ENCODE measurements at regions not wholly inside any gene's neighbourhood (a gene's known extent, or its start where the extent isn't known, plus 50 kb on each side); places are given as distances from the start of the nearest gene placed in this dataset.
"Not testable (repeated sequence)": the region's sequence is repeated elsewhere in the genome, so short reads cannot be mapped to it uniquely, and the experiment has no call there.

- no peak for DNase-seq
These were observed 185.6 kb downstream of the INSC start for GRCh38 chr11:15300341-15300740.

GRCh38 chr11:15307619-15308024 lies 192.9 kb downstream of the INSC start:
- no peak for DNase-seq

- DNase-seq: no peak
These were observed 194.1 kb downstream of the INSC start for GRCh38 chr11:15308840-15309239.

- no peak for DNase-seq
These were observed 194.6 kb downstream of the INSC start for GRCh38 chr11:15309296-15309695.

GRCh38 chr11:15313862-15314261 lies 199.1 kb downstream of the INSC start:
- DNase-seq: no peak

- DNase-seq: no peak
These were observed 204.1 kb downstream of the INSC start for GRCh38 chr11:15318814-15319213.

GRCh38 chr11:15326520-15326919 lies 211.8 kb downstream of the INSC start:
- DNase-seq: no peak

- DNase-seq: peak; percentile 59
These were observed 213.1 kb downstream of the INSC start for GRCh38 chr11:15327786-15328231.

GRCh38 chr11:15333407-15333806 lies 218.7 kb downstream of the INSC start:
- no peak for DNase-seq

- no peak for DNase-seq
These were observed 220.0 kb downstream of the INSC start for GRCh38 chr11:15334766-15335165.

GRCh38 chr11:15336021-15336420 lies 221.3 kb downstream of the INSC start:
- no peak for DNase-seq

- no peak for DNase-seq
These were observed 224.6 kb downstream of the INSC start for GRCh38 chr11:15339302-15339701.

- DNase-seq: no peak
These were observed 226.9 kb downstream of the INSC start for GRCh38 chr11:15341587-15341986.

GRCh38 chr11:15342163-15342562 lies 227.4 kb downstream of the INSC start:
- DNase-seq: no peak

GRCh38 chr11:15346907-15347306 lies 232.2 kb downstream of the INSC start:
- DNase-seq: no peak

GRCh38 chr11:15347969-15348734 lies 233.4 kb downstream of the INSC start:
- DNase-seq: no peak

GRCh38 chr11:15349413-15349812 lies 234.7 kb downstream of the INSC start:
- DNase-seq: no peak

- DNase-seq: no peak
These were observed 246.6 kb downstream of the INSC start for GRCh38 chr11:15361316-15361715.

GRCh38 chr11:15365286-15365685 lies 250.6 kb downstream of the INSC start:
- DNase-seq: not testable (repeated sequence)

GRCh38 chr11:15367695-15368094 lies 253.0 kb downstream of the INSC start:
- DNase-seq: no peak

GRCh38 chr11:15370495-15371147 lies 255.9 kb downstream of the INSC start:
- DNase-seq: no peak

GRCh38 chr11:15371533-15371932 lies 256.8 kb downstream of the INSC start:
- no peak for DNase-seq

- no peak for DNase-seq
These were observed 259.7 kb downstream of the INSC start for GRCh38 chr11:15374418-15374817.

GRCh38 chr11:15378941-15379340 lies 264.2 kb downstream of the INSC start:
- DNase-seq: no peak

Measured in hindlimb muscle (tissue), 1 donor.